EL (cell line): ENCODE measurements at regions not wholly inside any gene's neighbourhood (a gene's known extent, or its start where the extent isn't known, plus 50 kb on each side); places are given as distances from the start of the nearest gene placed in this dataset.
A peak's percentile ranks its signal among the peaks of the same experiment; 100 is the strongest.
"Not testable (repeated sequence)": the region's sequence is repeated elsewhere in the genome, so short reads cannot be mapped to it uniquely, and the experiment has no call there.

ENCODE experiments used
- DNase-seq: peaks from one replicate; pipeline ENCODE4 v3.0.0-alpha.2; 2016

GRCh38 chr5:107772418-107773310, 101.9 kb upstream of the EFNA5 start:
- no peak for DNase-seq

GRCh38 chr5:107771926-107772325, 101.2 kb upstream of the EFNA5 start:
- DNase-seq: no peak

GRCh38 chr5:107770051-107770450, 99.3 kb upstream of the EFNA5 start:
- no peak for DNase-seq

- no peak for DNase-seq
Measured at GRCh38 chr5:107769519-107769918, 98.8 kb upstream of the EFNA5 start.

GRCh38 chr5:107766972-107767371, 96.2 kb upstream of the EFNA5 start:
- no peak for DNase-seq

- DNase-seq: no peak
Measured at GRCh38 chr5:107766439-107766838, 95.7 kb upstream of the EFNA5 start.

- no peak for DNase-seq
Measured at GRCh38 chr5:107765805-107766063, 95.0 kb upstream of the EFNA5 start.

- DNase-seq: no peak
Measured at GRCh38 chr5:107764976-107765804, 94.5 kb upstream of the EFNA5 start.

GRCh38 chr5:107764282-107764681, 93.5 kb upstream of the EFNA5 start:
- DNase-seq: no peak

GRCh38 chr5:107753427-107753826, 82.7 kb upstream of the EFNA5 start:
- no peak for DNase-seq

- no peak for DNase-seq
Measured at GRCh38 chr5:107744418-107745330, 73.9 kb upstream of the EFNA5 start.

GRCh38 chr5:107743373-107744000, 72.8 kb upstream of the EFNA5 start:
- peak; percentile 80 for DNase-seq

- DNase-seq: no peak
Measured at GRCh38 chr5:107739661-107740060, 68.9 kb upstream of the EFNA5 start.

- DNase-seq: peak; percentile 6
Measured at GRCh38 chr5:107736638-107737037, 65.9 kb upstream of the EFNA5 start.

GRCh38 chr5:107736089-107736488, 65.4 kb upstream of the EFNA5 start:
- DNase-seq: not testable (repeated sequence)

- DNase-seq: no peak
Measured at GRCh38 chr5:107735558-107735957, 64.8 kb upstream of the EFNA5 start.

- no peak for DNase-seq
Measured at GRCh38 chr5:107726896-107727295, 56.2 kb upstream of the EFNA5 start.

GRCh38 chr5:107724642-107725041, 53.9 kb upstream of the EFNA5 start:
- no peak for DNase-seq

GRCh38 chr5:107721241-107721640, 50.5 kb upstream of the EFNA5 start:
- not testable (repeated sequence) for DNase-seq
